H9 (cell line): ENCODE measurements at regions not wholly inside any gene's neighbourhood (a gene's known extent, or its start where the extent isn't known, plus 50 kb on each side); places are given as distances from the start of the nearest gene placed in this dataset.

Source experiments
- DNase-seq: peaks from one replicate; pipeline ENCODE4 v3.0.0-alpha.2; 2017
- H2AFZ ChIP-seq: one replicate; pipeline ENCODE4 v1.6.1; 2013; ENCODE audit warnings: mild to moderate bottlenecking, low read length, control low read depth, moderate library complexity
- H2AK5ac ChIP-seq: 2 replicates; pipeline ENCODE4 v1.6.1; 2013; ENCODE audit warnings: low read length, control low read depth, mixed read lengths; ENCODE audit not compliant: insufficient read length
- H2BK120ac ChIP-seq: one replicate; pipeline ENCODE4 v1.6.1; 2013; ENCODE audit warnings: low read depth, mild to moderate bottlenecking, low read length, control low read depth, inconsistent platforms; ENCODE audit not compliant: poor library complexity, severe bottlenecking
- H2BK12ac ChIP-seq: 2 replicates; pipeline ENCODE4 v1.6.1; 2013; ENCODE audit warnings: low read length, control low read depth, mixed read lengths, low read depth; ENCODE audit not compliant: insufficient read length
- H2BK15ac ChIP-seq: 2 replicates; pipeline ENCODE4 v1.6.1; 2013; ENCODE audit warnings: low read depth, low read length, control low read depth
- H2BK20ac ChIP-seq: one replicate; pipeline ENCODE4 v1.6.1; 2013; ENCODE audit warnings: low read depth, mild to moderate bottlenecking, low read length, control low read depth, inconsistent platforms; ENCODE audit not compliant: poor library complexity, severe bottlenecking
- H2BK5ac ChIP-seq: 2 replicates; pipeline ENCODE4 v1.6.1; 2013; ENCODE audit warnings: low read length, control low read depth, mixed read lengths; ENCODE audit not compliant: insufficient read length
- H3K14ac ChIP-seq: 2 replicates; pipeline ENCODE4 v1.6.1; 2013; ENCODE audit warnings: low read length, control low read depth; ENCODE audit not compliant: insufficient read depth
- H3K18ac ChIP-seq: 2 replicates; pipeline ENCODE4 v1.6.1; 2013; ENCODE audit warnings: low read depth, mild to moderate bottlenecking, mixed read lengths, low read length, control low read depth; ENCODE audit not compliant: insufficient read length
- H3K23ac ChIP-seq: 2 replicates; pipeline ENCODE4 v1.6.1; 2013; ENCODE audit warnings: low read length, control low read depth, mixed read lengths, low read depth; ENCODE audit not compliant: insufficient read length
- H3K23me2 ChIP-seq: 2 replicates; pipeline ENCODE4 v1.6.1; 2013; ENCODE audit warnings: low read depth, mild to moderate bottlenecking, mixed read lengths, low read length, control low read depth; ENCODE audit not compliant: insufficient read length, poor library complexity, severe bottlenecking
- H3K27ac ChIP-seq: 2 replicates; pipeline ENCODE4 v1.5.1; 2013; ENCODE audit warnings: low read length, control low read depth, mixed read lengths, low read depth; ENCODE audit not compliant: insufficient read length
- H3K27me3 ChIP-seq: 2 replicates; pipeline ENCODE4 v1.6.1; 2013; ENCODE audit warnings: low read length, control low read depth, inconsistent platforms; ENCODE audit not compliant: insufficient read depth
- H3K4ac ChIP-seq: 2 replicates; pipeline ENCODE4 v1.6.1; 2013; ENCODE audit warnings: low read depth, mild to moderate bottlenecking, control low read depth, inconsistent platforms, low read length, moderate library complexity
- H3K4me1 ChIP-seq: 2 replicates; pipeline ENCODE4 v1.6.1; 2013; ENCODE audit warnings: low read length, control low read depth, inconsistent platforms; ENCODE audit not compliant: insufficient read depth
- H3K4me2 ChIP-seq: 2 replicates; pipeline ENCODE4 v1.6.1; 2013; ENCODE audit warnings: low read length, control low read depth, mixed read lengths; ENCODE audit not compliant: insufficient read length, insufficient read depth
- H3K56ac ChIP-seq: 2 replicates; pipeline ENCODE4 v1.6.1; 2013; ENCODE audit warnings: low read depth, mild to moderate bottlenecking, mixed read lengths, low read length, control low read depth; ENCODE audit not compliant: insufficient read length
- H3K79me1 ChIP-seq: 2 replicates; pipeline ENCODE4 v1.6.1; 2013; ENCODE audit warnings: low read depth, mild to moderate bottlenecking, moderate library complexity, low read length, control low read depth, inconsistent platforms; ENCODE audit not compliant: insufficient read depth, poor library complexity, severe bottlenecking
- H3K79me2 ChIP-seq: 2 replicates; pipeline ENCODE4 v1.6.1; 2013; ENCODE audit warnings: low read length, control low read depth, inconsistent platforms; ENCODE audit not compliant: insufficient read depth
- H3K9ac ChIP-seq: 2 replicates; pipeline ENCODE4 v1.6.1; 2013; ENCODE audit warnings: low read length, control low read depth, mixed read lengths; ENCODE audit not compliant: insufficient read length; ENCODE audit errors: extremely low read depth
- H3K9me3 ChIP-seq: one replicate; pipeline ENCODE4 v1.6.1; 2013; ENCODE audit warnings: low read depth, low read length, inconsistent platforms; ENCODE audit not compliant: control insufficient read depth
- H3T11ph ChIP-seq: one replicate; pipeline ENCODE4 v1.6.1; 2013; ENCODE audit warnings: mild to moderate bottlenecking, low read length, control low read depth, inconsistent platforms
- H4K20me1 ChIP-seq: one replicate; pipeline ENCODE4 v1.6.1; 2013; ENCODE audit not compliant: control insufficient read depth, insufficient read length, insufficient read depth
- H4K5ac ChIP-seq: 2 replicates; pipeline ENCODE4 v1.6.1; 2013; ENCODE audit warnings: low read depth, mild to moderate bottlenecking, mixed read lengths, low read length, control low read depth; ENCODE audit not compliant: insufficient read length
- H4K8ac ChIP-seq: replicated peaks from 2 replicates; pipeline ENCODE4 v1.6.1; 2013; ENCODE audit warnings: low read length, control low read depth, mixed read lengths, low read depth; ENCODE audit not compliant: insufficient read length
- H4K91ac ChIP-seq: 2 replicates; pipeline ENCODE4 v1.6.1; 2013; ENCODE audit warnings: low read depth, mild to moderate bottlenecking, moderate library complexity, mixed read lengths, low read length, control low read depth; ENCODE audit not compliant: insufficient read length
- H3K27ac Mint-ChIP-seq, 3 experiments: 2 replicates in 2 of 3; 3 replicates in 1 of 3; pipeline ENCODE4 v1.8.0; 2020 to 2021; ENCODE audit warnings: mixed read lengths in 3 of 3, mild to moderate bottlenecking in 1 of 3, moderate library complexity in 1 of 3
- H3K27me3 Mint-ChIP-seq: 2 replicates; pipeline ENCODE4 v1.8.0; 2021; ENCODE audit warnings: low read depth, mild to moderate bottlenecking, moderate library complexity, mixed read lengths
- H3K36me3 Mint-ChIP-seq, 3 experiments: 2 replicates in 2 of 3; 3 replicates in 1 of 3; pipeline ENCODE4 v1.8.0; 2020 to 2021; ENCODE audit warnings: low read depth in 3 of 3, mixed read lengths in 3 of 3; ENCODE audit not compliant: insufficient read depth in 1 of 3
- H3K4me1 Mint-ChIP-seq, 2 experiments: 2 replicates each; pipeline ENCODE4 v1.8.0; 2020; ENCODE audit warnings: mixed read lengths in 2 of 2
- H3K4me3 Mint-ChIP-seq, 2 experiments: 2 replicates in 1 of 2; 3 replicates in 1 of 2; pipeline ENCODE4 v1.8.0; 2020 to 2021; ENCODE audit warnings: mild to moderate bottlenecking in 2 of 2, mixed read lengths in 2 of 2, moderate library complexity in 1 of 2
- H3K9me3 Mint-ChIP-seq, 2 experiments: 2 replicates in 1 of 2; 3 replicates in 1 of 2; pipeline ENCODE4 v1.8.0; 2020; ENCODE audit warnings: mild to moderate bottlenecking in 2 of 2, mixed read lengths in 2 of 2, moderate library complexity in 1 of 2
- WGBS: extraction: QIAGEN DNeasy Blood & Tissue Kit; methylation state at CpG from one replicate; pipeline ENCODE4 v1.1.7; 2013; ENCODE audit warnings: missing lambda C conversion rate, low lambda C conversion rate, mixed read lengths; ENCODE audit not compliant: insufficient read length; ENCODE audit errors: extremely low coverage; 5-methylcytosine and 5-hydroxymethylcytosine counted together
- TF ChIP-seq, protein P1 (sequence below): fragments of 200-600 bp; sonication (generic); conservative IDR thresholded peaks from 3 replicates; pipeline ENCODE4 v1.8.0; 2021; ENCODE audit warnings: antibody characterized with exemption, mild to moderate bottlenecking

DNA sequence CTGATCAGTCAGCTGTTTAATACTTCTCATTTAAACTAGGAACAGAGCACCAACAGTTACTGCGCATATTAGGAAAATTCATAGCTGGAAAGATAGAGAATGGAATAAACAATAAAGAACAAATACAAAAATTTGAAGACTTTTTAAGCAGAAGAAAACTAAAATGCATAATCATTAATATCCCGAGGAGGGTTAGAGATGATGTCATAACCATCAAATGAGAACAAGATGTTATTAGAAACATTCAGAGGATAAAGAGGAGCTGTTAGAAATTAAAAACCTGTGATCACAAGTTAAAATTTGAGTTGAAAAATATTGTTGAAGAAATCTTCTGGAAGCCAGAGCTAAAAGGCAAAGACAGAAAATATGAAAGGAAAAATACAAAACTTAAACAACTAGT is 54.0 kb upstream of the ALKAL2 start:
- Histone ChIP-seq H3K4ac (no peak overlapping the region), H2AFZ (no peak overlapping the region), H2AK5ac (no peak overlapping the region), H3K14ac (no peak overlapping the region), H2BK5ac (no peak overlapping the region), H3K23me2 (no peaks in the 10 kb centered on the region), H2BK20ac (no peak overlapping the region), H3K27me3 (no peaks in the 10 kb centered on the region), H2BK12ac (no peak overlapping the region), H4K91ac (no peak overlapping the region), H4K5ac (no peak overlapping the region), H2BK120ac (no peak overlapping the region), H3K4me1 (no peaks in the 10 kb centered on the region), H3K9me3 (peaks cover 10% of the 10 kb centered on the region), H2BK15ac (no peak overlapping the region), H3K23ac (no peak overlapping the region), H3K79me1 (no peaks in the 10 kb centered on the region), H3K4me2 (no peak overlapping the region), H3K27ac (no peak overlapping the region), H3K56ac (no peak overlapping the region), H3K9ac (no peak overlapping the region), H3T11ph (no peak overlapping the region), H4K8ac (no peak overlapping the region), H3K79me2 (no peaks in the 10 kb centered on the region), H3K18ac (no peak overlapping the region), H4K20me1 (no peaks in the 10 kb centered on the region)
- H3K27ac Mint-ChIP-seq: no peak overlapping the region
- no peak for DNase-seq
- peaks cover 6 to 9% of the 10 kb centered on the region in 2 experiments for H3K4me1 Mint-ChIP-seq
- H3K36me3 Mint-ChIP-seq: peaks cover 12 to 28% (median 25%) of the 10 kb centered on the region in 3 experiments
- H3K4me3 Mint-ChIP-seq: no peak overlapping the region
- peaks cover 27 to 29% of the 10 kb centered on the region in 2 experiments for H3K9me3 Mint-ChIP-seq
- H3K27me3 Mint-ChIP-seq: peaks cover 15% of the 10 kb centered on the region
- TF ChIP-seq, protein P1, sequence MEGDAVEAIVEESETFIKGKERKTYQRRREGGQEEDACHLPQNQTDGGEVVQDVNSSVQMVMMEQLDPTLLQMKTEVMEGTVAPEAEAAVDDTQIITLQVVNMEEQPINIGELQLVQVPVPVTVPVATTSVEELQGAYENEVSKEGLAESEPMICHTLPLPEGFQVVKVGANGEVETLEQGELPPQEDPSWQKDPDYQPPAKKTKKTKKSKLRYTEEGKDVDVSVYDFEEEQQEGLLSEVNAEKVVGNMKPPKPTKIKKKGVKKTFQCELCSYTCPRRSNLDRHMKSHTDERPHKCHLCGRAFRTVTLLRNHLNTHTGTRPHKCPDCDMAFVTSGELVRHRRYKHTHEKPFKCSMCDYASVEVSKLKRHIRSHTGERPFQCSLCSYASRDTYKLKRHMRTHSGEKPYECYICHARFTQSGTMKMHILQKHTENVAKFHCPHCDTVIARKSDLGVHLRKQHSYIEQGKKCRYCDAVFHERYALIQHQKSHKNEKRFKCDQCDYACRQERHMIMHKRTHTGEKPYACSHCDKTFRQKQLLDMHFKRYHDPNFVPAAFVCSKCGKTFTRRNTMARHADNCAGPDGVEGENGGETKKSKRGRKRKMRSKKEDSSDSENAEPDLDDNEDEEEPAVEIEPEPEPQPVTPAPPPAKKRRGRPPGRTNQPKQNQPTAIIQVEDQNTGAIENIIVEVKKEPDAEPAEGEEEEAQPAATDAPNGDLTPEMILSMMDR: no peak
- WGBS: no CpG with 5 or more reads among the region's 2 CpGs
